ENCODE measurements at regions not wholly inside any gene's neighbourhood (a gene's known extent, or its start where the extent isn't known, plus 50 kb on each side); places are given as distances from the start of the nearest gene placed in this dataset.

DNA sequence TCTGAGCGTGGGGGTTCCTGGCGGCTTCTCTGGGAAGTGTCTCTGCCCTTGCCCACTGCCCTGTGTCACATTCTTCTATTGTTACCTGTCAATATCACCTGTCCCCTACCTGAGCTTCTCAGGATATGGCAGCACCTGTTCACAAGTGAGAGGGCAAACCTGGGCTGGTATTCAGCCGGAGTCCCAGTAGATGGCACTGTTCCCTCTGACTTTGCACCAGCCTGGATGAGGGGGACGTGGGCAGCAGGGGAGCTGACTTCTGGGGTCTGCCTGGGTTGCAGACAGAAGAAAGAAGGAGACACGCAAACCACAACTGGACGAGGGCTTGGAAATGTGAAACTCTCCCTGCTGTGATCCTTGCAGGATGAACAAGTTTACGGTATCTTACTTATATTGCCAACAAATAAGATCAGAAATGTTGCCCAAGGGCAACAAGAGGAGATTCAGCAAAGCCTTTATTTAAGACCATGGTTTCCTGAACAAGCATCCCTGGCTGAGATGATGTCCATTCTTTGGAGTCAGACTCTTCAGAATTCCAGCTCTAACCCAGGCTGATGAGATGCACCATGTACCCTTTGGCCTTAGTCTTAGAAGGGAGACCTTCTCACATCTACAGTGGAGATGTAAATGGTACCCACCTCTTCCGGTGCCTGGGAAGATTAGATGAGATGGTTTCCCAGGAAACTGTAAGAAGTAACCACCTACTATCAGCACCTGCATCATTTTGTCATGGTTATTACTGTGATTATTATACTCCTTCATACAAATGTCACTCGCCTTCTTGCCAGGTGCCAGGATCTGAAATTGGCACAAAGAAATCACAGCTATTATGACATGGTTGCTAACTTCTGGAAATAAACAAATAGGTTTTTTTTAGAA is 400.0 kb upstream of the CDH4 start:
- Histone ChIP-seq H3K4me1 (ENCODE audit: insufficient read depth) (no peaks in the 10 kb centered on the region), H3K27ac (no peak overlapping the region), H3K27me3 (no peaks in the 10 kb centered on the region), H3K9me3 (no peaks in the 10 kb centered on the region), H3K36me3 (no peaks in the 10 kb centered on the region), H3K4me3 (no peak overlapping the region)
- TF ChIP-seq POLR2A (IDR thresholded peaks at IDR 0.05) (no peak), EP300 (IDR thresholded peaks at IDR 0.05) (no peak), CTCF (IDR thresholded peaks at IDR 0.05) (no peak)
- intact Hi-C loops (cut with DNase I): no loop called here
- 36 to 37% (median 36%) methylated on average over 9 of the region's 9 CpGs for WGBS, 3 donors
- DNase-seq: no peak

DNA sequence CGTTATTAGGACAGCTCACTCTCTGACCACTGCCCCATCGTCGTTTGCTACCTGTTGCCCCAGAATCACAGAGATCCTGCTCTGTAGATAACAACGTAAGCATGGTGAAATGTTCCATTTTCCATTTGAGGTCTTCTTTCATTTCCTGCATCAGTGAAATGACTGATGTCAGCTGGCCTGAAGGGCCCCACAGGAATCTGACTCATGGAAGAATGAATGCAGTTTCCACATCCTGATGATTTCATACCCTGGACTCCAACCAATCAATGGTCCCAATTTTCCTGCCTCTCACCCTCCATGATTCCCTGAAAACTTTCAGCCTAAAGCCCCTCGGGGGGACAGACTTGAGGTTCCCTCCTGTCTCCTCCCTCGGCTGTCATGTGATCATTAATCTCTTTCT is 394.4 kb upstream of the CDH4 start:
- no peak overlapping the region for H3K4me3 ChIP-seq
- WGBS, 3 donors: 57 to 65% (median 61%) methylated on average over 6 of the region's 6 CpGs
- no peaks in the 10 kb centered on the region for H3K4me1 ChIP-seq (ENCODE audit: insufficient read depth)
- intact Hi-C loops (cut with DNase I): no loop called here
- no peaks in the 10 kb centered on the region for H3K9me3 ChIP-seq
- no peak for DNase-seq
- TF ChIP-seq POLR2A (IDR thresholded peaks at IDR 0.05) (no peak), EP300 (IDR thresholded peaks at IDR 0.05) (no peak)
- H3K27ac ChIP-seq: no peak overlapping the region
- no peaks in the 10 kb centered on the region for H3K36me3 ChIP-seq
- H3K27me3 ChIP-seq: no peaks in the 10 kb centered on the region

GRCh38 chr20:60862601-60863000 is 389.5 kb upstream of the CDH4 start:
- TF ChIP-seq POLR2A (IDR thresholded peaks at IDR 0.05): no peak
- TF ChIP-seq CTCF (IDR thresholded peaks at IDR 0.05): no peak
- TF ChIP-seq EP300 (IDR thresholded peaks at IDR 0.05): no peak
- 71 to 82% (median 76%) methylated on average over 5 of the region's 5 CpGs for WGBS, 3 donors
- H3K4me1 ChIP-seq (ENCODE audit: insufficient read depth): no peaks in the 10 kb centered on the region
- no peak overlapping the region for H3K4me3 ChIP-seq
- no peak overlapping the region for H3K27ac ChIP-seq
- intact Hi-C loops (cut with DNase I): no loop called here
- H3K27me3 ChIP-seq: no peaks in the 10 kb centered on the region
- no peak for DNase-seq
- H3K36me3 ChIP-seq: no peaks in the 10 kb centered on the region
- H3K9me3 ChIP-seq: no peaks in the 10 kb centered on the region

DNA sequence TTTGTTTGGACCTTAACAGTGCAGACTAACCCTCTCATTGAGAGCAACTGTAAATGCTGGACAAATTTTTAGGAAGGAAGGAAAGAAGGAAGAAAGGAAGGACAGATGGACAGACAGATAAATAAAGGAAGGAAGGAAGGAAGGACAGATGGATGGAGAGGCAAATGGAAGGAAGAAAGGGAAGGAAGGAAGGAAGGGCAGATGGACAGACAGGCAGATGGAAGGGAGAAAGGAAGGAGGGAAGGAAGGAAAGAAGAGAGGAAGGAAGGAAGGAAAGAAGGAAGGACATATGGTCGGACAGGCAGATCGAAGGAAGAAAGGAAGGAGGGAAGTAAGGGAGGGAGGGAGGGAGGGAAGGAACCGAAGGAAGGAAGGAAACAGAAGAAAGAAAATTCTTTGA is 388.5 kb upstream of the CDH4 start:
- no peak for DNase-seq
- no peaks in the 10 kb centered on the region for H3K9me3 ChIP-seq
- intact Hi-C loops (cut with DNase I): no loop called here
- no peaks in the 10 kb centered on the region for H3K4me1 ChIP-seq (ENCODE audit: insufficient read depth)
- H3K4me3 ChIP-seq: no peak overlapping the region
- no peak overlapping the region for H3K27ac ChIP-seq
- H3K36me3 ChIP-seq: no peaks in the 10 kb centered on the region
- WGBS, 3 donors: 76 to 85% (median 76%) methylated on average over 3 of the region's 3 CpGs
- TF ChIP-seq CTCF (IDR thresholded peaks at IDR 0.05) (no peak), POLR2A (IDR thresholded peaks at IDR 0.05) (no peak), EP300 (IDR thresholded peaks at IDR 0.05) (no peak)
- H3K27me3 ChIP-seq: no peaks in the 10 kb centered on the region

DNA sequence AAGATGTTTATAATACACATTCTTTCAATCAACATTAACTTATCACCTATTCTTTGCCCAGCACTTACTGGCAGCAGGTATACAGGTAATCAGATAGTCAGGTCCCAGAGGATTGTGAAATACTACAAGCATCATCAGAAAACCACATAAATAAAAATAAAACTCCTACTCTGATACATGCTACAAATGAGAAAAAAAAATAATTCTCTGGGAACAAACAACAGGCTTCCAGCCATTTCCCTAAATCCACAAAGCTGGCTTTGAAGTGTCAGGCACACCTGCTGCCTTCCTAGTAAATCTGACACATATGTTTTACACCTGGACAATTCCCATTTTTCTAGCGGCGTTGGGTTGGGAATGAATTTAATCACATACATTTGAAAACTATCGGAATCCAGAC is 384.5 kb upstream of the CDH4 start:
- no peak overlapping the region for H3K27ac ChIP-seq
- 51 to 61% (median 56%) methylated on average over 3 of the region's 3 CpGs for WGBS, 3 donors
- H3K4me1 ChIP-seq (ENCODE audit: insufficient read depth): no peaks in the 10 kb centered on the region
- intact Hi-C loops (cut with DNase I): no loop called here
- H3K4me3 ChIP-seq: no peak overlapping the region
- no peak for TF ChIP-seq EP300 (IDR thresholded peaks at IDR 0.05)
- TF ChIP-seq CTCF (IDR thresholded peaks at IDR 0.05): no peak
- TF ChIP-seq POLR2A (IDR thresholded peaks at IDR 0.05): no peak
- H3K36me3 ChIP-seq: no peaks in the 10 kb centered on the region
- no peaks in the 10 kb centered on the region for H3K9me3 ChIP-seq
- H3K27me3 ChIP-seq: no peaks in the 10 kb centered on the region
- no peak for DNase-seq
